GM19035 (cell line): ENCODE measurements at regions not wholly inside any gene's neighbourhood (a gene's known extent, or its start where the extent isn't known, plus 50 kb on each side); places are given as distances from the start of the nearest gene placed in this dataset.

Experiments used
- ATAC-seq: cut with Tn5 transposase; IDR thresholded peaks from one replicate; pipeline ENCODE4 v1.9.1; 2021; ENCODE audit not compliant: unreplicated experiment

DNA sequence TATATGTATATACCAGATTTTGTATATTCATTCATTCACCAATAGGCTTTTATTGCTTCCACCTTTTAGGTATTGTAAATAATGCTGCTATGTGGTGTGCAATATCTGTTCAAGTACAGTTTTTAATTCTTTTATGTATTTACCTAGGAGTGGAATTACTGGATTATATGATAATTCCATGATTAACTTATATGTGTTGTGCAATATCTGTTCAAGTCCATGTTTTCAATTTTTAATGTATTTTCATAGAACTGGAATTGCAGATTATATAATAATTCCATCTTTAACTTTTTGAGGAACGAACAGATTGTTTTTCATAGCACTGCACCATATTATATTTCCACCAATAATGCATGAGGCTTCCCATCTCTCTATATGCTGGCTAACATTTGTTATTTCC, 50.6 kb upstream of the L3MBTL4 start:
- ATAC-seq, result no peak

GRCh38 chr18:6476190-6476589, 61.5 kb upstream of the L3MBTL4 start:
- no peak for ATAC-seq

DNA sequence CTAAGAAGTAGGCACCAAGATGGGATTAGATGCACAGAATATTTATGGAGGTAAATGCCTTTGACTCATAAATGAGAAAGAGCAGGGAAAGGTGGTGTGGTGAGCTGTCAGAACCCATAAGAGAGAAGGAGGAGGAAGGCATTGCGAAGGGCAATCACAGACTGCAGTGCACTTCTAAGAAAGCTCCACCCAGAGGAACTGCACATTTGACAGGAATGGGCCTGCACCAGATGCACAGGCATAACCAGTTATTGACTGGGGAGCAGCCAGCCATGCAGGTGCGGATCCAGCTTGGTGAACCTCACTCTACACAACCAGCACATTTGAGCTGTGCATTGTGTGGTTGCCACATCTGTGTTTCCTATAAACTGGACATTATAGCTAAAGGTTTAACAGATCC, 62.2 kb upstream of the L3MBTL4 start:
- no peak for ATAC-seq

- no peak for ATAC-seq
Observed at GRCh38 chr18:6478121-6478520, 63.4 kb upstream of the L3MBTL4 start.

- ATAC-seq, result no peak
Observed at GRCh38 chr18:6479699-6480098, 65.0 kb upstream of the L3MBTL4 start.

- ATAC-seq, result no peak
Observed at GRCh38 chr18:6482198-6482977, 67.7 kb upstream of the L3MBTL4 start.

DNA sequence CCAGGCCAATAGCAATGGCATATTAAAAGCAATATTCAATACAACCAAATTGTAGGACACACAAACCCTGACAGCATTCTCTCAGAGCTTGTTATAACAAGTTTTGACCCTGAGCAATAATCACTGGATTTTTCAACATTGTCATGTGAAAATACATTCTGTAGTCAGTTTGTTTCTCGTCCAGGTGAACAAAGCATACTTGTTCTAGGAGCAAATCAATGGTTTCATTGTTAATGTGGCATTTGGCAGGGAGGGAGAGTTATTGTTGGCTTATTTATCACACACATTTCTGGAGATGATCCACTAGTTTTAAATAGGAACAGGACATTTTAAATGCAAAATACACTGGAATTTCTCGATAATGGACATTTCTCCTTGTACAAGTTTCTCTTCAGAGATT, 69.9 kb upstream of the L3MBTL4 start:
- no peak for ATAC-seq

GRCh38 chr18:6486313-6486712, 71.6 kb upstream of the L3MBTL4 start:
- no peak for ATAC-seq

GRCh38 chr18:6486764-6487426, 72.2 kb upstream of the L3MBTL4 start:
- ATAC-seq, result no peak

DNA sequence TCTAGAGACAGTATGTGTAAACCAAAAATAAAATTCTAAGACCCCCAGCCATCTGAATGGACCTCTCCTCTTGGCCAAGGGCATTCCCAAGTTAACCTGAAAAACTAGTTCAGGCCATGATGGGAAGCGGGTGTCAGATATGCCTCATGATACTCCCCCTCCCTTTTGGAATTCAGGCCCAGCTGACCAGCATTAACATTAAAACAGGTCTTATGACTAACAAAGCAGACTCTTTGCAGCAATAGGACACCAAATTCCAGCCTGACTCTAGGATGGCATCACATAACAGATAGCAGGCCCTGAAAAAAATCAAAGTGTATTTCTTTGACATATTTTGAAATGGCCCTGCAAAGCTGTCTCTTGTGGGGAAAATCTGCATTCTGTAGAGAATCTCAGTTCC, 73.3 kb upstream of the L3MBTL4 start:
- no peak for ATAC-seq

GRCh38 chr18:6488956-6489355, 74.2 kb upstream of the L3MBTL4 start:
- ATAC-seq, result no peak

GRCh38 chr18:6489977-6490376, 75.3 kb upstream of the L3MBTL4 start:
- ATAC-seq, result no peak

DNA sequence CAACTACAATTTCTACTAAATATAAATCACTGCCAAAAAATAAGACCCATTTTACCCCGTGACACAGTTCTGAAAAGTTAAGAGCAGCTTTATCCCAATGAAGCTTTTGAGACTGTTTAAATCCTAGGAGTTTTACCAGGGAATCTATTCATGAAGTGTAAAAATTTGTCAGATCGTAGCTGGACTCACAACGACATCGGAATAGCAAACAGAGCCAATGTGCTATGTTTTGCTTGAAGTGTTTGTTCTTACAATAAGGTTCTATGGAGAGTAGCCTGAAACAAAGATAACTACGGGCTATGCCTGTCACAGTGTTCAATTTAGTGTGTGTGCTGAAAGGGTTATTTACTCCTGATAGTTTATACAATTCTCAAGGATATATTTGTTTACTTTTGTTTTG, 78.5 kb upstream of the L3MBTL4 start:
- no peak for ATAC-seq

DNA sequence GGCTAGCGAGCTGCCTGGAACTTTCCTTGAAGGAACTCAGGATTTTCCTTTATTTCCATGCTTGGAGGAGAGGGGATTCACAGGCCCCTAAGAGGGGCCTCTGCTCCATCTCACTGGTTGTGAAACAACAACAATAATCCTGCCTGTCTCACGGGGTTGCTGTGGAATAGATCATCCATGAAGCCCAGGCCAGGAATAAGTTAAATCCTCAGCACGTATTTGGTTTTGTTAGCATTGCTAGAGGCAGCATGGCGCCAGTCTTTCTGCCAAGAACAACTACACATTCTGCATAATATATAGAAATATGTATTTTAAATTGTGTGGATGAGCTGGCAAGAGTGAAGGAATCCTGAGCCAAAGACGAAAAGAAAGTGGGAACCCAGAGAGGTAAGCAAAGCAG, 80.8 kb upstream of the L3MBTL4 start:
- no peak for ATAC-seq

GRCh38 chr18:6497543-6497942, 82.8 kb upstream of the L3MBTL4 start:
- ATAC-seq, result no peak

DNA sequence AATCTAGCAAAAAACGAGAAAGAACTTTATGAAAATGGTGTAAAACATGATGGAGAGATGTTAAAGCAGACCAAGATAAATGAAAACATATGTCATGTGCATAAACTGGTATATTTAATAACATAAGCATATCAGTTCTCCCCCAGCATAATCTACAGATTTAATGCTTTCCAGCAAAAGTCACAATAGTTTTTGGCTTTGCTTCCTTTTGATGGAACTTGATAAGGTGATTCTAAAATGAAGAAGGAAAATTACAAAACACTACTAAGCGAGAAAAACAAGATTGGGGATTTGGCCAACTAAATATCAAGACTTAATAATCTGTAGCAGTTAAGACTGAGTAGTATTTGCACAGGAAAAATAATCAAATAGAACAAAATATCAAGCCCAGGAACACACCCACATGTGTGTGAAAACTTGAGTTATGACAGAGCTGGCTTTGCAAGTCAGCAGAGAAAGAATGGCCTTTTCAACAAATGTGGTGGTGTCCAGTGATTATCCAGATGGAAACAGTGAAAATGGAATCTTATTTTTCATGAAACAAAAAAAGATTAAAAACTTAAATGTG, 83.7 kb upstream of the L3MBTL4 start:
- ATAC-seq, result no peak

GRCh38 chr18:6504605-6505497, 90.1 kb upstream of the L3MBTL4 start:
- ATAC-seq, result no peak

- ATAC-seq, result no peak
Observed at GRCh38 chr18:6505498-6505875, 90.8 kb upstream of the L3MBTL4 start.

- no peak for ATAC-seq
Observed at GRCh38 chr18:6509417-6509816, 94.7 kb upstream of the L3MBTL4 start.

DNA sequence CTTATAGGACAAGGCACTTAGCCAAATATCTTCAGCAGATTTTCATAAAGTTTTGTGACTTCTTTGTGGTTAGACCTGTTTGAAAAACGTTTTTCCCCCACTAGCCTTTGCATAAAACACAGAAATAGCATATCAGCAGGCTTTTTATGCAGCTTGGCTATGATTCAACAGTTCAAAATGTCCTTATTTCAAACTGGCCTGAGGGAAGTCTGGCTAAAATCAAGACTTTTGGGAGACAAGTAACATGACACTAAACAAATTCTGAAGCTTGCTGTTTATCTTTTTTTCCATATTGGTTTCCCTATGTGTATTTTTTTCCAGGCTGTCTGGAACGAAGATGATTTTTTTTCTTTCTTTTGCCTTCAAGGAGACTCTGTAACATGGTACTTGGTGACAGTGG, 95.1 kb upstream of the L3MBTL4 start:
- no peak for ATAC-seq

DNA sequence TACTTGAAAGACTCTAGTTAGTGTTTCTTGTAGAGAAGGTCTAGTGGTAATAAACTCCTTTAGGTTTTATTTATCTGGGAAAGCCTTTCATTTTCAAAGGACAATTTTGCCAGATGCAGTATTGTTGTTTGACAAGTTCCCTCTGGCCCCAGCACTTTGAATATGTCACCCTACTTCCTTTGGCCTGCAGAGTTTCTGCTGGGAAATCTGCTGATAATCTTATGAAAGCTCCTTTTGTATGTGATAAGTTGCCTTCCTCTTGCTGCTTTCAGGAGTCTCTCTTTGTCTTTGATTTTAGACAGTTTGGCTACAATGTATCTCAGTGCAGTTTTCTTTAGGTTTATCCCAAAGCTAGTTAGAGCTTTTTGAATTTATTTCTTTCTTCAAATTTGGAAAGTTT, 106.2 kb upstream of the L3MBTL4 start:
- no peak for ATAC-seq
